Mesenchymal stem cell (in vitro differentiated cells and primary cell): ENCODE measurements at regions not wholly inside any gene's neighbourhood (a gene's known extent, or its start where the extent isn't known, plus 50 kb on each side); places are given as distances from the start of the nearest gene placed in this dataset.

ENCODE experiments used
- DNase-seq: peaks from one replicate; pipeline ENCODE4 v3.0.0-alpha.2; 2013
- H2AFZ ChIP-seq: one replicate; pipeline ENCODE4 v1.6.1; 2013; ENCODE audit warnings: low read depth, mild to moderate bottlenecking, control low read depth, inconsistent platforms, low read length, moderate library complexity
- H2AK5ac ChIP-seq: 2 replicates; pipeline ENCODE4 v1.6.1; 2013; ENCODE audit warnings: low read length, moderate library complexity, mild to moderate bottlenecking, inconsistent platforms; ENCODE audit not compliant: severe bottlenecking
- H2BK120ac ChIP-seq: one replicate; pipeline ENCODE4 v1.6.1; 2013; ENCODE audit warnings: low read depth, mild to moderate bottlenecking, inconsistent platforms, low read length, moderate library complexity
- H2BK12ac ChIP-seq, 2 experiments: one replicate each; pipeline ENCODE4 v1.6.1; 2013; ENCODE audit warnings: inconsistent platforms in 2 of 2, low read length in 2 of 2, mild to moderate bottlenecking in 2 of 2, moderate library complexity in 2 of 2, control low read depth in 1 of 2
- H2BK15ac ChIP-seq: one replicate; pipeline ENCODE4 v1.6.1; 2013; ENCODE audit warnings: mild to moderate bottlenecking, low read depth, inconsistent platforms; ENCODE audit not compliant: poor library complexity, severe bottlenecking
- H2BK5ac ChIP-seq: 2 replicates; pipeline ENCODE4 v1.6.1; 2013; ENCODE audit warnings: low read depth, mild to moderate bottlenecking, low read length, control low read depth, inconsistent platforms; ENCODE audit not compliant: poor library complexity, severe bottlenecking
- H3K14ac ChIP-seq, 2 experiments: one replicate each; pipeline ENCODE4 v1.6.1; 2013; ENCODE audit warnings: inconsistent platforms in 2 of 2, low read length in 2 of 2, control low read depth in 1 of 2, mild to moderate bottlenecking in 1 of 2, moderate library complexity in 1 of 2
- H3K18ac ChIP-seq, 2 experiments: one replicate each; pipeline ENCODE4 v1.6.1; 2013; ENCODE audit warnings: inconsistent platforms in 2 of 2, low read length in 2 of 2, control low read depth in 1 of 2, low read depth in 1 of 2, mild to moderate bottlenecking in 1 of 2
- H3K23ac ChIP-seq, 2 experiments: one replicate each; pipeline ENCODE4 v1.6.1; 2013; ENCODE audit warnings: inconsistent platforms in 2 of 2, low read length in 2 of 2, mild to moderate bottlenecking in 2 of 2, moderate library complexity in 2 of 2, control low read depth in 1 of 2
- H3K27ac ChIP-seq: 2 replicates; pipeline ENCODE4 v1.5.1; 2013; ENCODE audit warnings: mild to moderate bottlenecking, moderate library complexity, low read length, control low read depth, inconsistent platforms; ENCODE audit not compliant: poor library complexity, severe bottlenecking
- H3K27me3 ChIP-seq, 2 experiments: 2 replicates each; pipeline versions ENCODE4 v1.6.1 to v1.7.0; 2013; ENCODE audit warnings: low read length in 2 of 2, mild to moderate bottlenecking in 2 of 2, moderate library complexity in 2 of 2, control low read depth in 1 of 2, inconsistent platforms in 1 of 2; ENCODE audit not compliant: control insufficient read depth in 1 of 2, insufficient read depth in 1 of 2
- H3K36me3 ChIP-seq, 2 experiments: 2 replicates each; pipeline versions ENCODE4 v1.6.1 to v1.7.0; 2013; ENCODE audit warnings: low read length in 2 of 2, control low read depth in 1 of 2, inconsistent platforms in 1 of 2, low read depth in 1 of 2, mild to moderate bottlenecking in 1 of 2; ENCODE audit not compliant: insufficient read depth in 2 of 2, control insufficient read depth in 1 of 2
- H3K4ac ChIP-seq, 2 experiments: one replicate each; pipeline ENCODE4 v1.6.1; 2013; ENCODE audit warnings: inconsistent platforms in 2 of 2, low read length in 2 of 2, mild to moderate bottlenecking in 2 of 2, moderate library complexity in 2 of 2, control low read depth in 1 of 2, low read depth in 1 of 2
- H3K4me1 ChIP-seq: 2 replicates; pipeline ENCODE4 v1.6.1; 2013; ENCODE audit warnings: low read depth, low read length, control low read depth; ENCODE audit not compliant: control insufficient read depth, insufficient read depth
- H3K4me2 ChIP-seq: 2 replicates; pipeline ENCODE4 v1.6.1; 2013; ENCODE audit warnings: low read length, mild to moderate bottlenecking, inconsistent platforms; ENCODE audit not compliant: poor library complexity, severe bottlenecking
- H3K4me3 ChIP-seq, 2 experiments: 2 replicates each; pipeline versions ENCODE4 v1.5.1 to v1.7.0; 2013; ENCODE audit warnings: low read length in 2 of 2, mild to moderate bottlenecking in 2 of 2, control low read depth in 1 of 2, low read depth in 1 of 2; ENCODE audit not compliant: insufficient read depth in 1 of 2
- H3K79me1 ChIP-seq: replicated peaks from 2 replicates; pipeline ENCODE4 v1.6.1; 2013; ENCODE audit warnings: mild to moderate bottlenecking, control low read depth, low read length, inconsistent platforms; ENCODE audit not compliant: poor library complexity, severe bottlenecking
- H3K9ac ChIP-seq: 2 replicates; pipeline ENCODE4 v1.7.0; 2013; ENCODE audit warnings: mild to moderate bottlenecking, low read length, moderate library complexity
- H3K9me3 ChIP-seq: 2 replicates; pipeline ENCODE4 v1.7.0; 2013; ENCODE audit warnings: mild to moderate bottlenecking, low read length; ENCODE audit not compliant: control insufficient read depth
- H4K8ac ChIP-seq: one replicate; pipeline ENCODE4 v1.6.1; 2013; ENCODE audit warnings: inconsistent platforms, mild to moderate bottlenecking, low read length, moderate library complexity
- H4K91ac ChIP-seq: one replicate; pipeline ENCODE4 v1.6.1; 2013; ENCODE audit warnings: mild to moderate bottlenecking, low read length, inconsistent platforms
- WGBS: methylation state at CpG from one replicate; pipeline ENCODE4 v1.1.7; 2013; ENCODE audit warnings: mixed read lengths; 5-methylcytosine and 5-hydroxymethylcytosine counted together

DNA sequence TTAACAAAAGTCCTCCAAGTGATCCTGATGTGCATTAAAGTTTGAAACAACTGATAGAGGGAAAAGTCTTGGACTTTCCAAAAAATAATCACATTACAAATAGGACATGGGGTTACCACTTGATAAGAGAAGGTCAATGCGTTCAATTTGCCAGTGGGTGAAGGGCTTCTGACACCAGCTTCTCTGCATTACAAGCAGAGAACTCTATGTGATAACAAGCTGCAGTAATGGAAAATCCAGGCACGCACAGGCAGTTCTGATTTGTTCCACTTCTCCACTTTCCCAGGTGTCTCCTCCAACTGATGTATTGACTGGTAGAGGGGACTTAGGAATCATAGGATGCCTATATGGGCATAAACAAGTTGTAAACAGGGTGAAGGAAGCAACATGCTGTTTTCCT is 234.0 kb upstream of the MGAT5 start:
- H3K4me3 ChIP-seq, result no peak overlapping the region
- H2BK5ac ChIP-seq, result no peak overlapping the region
- no peak overlapping the region for H3K9ac ChIP-seq
- no peaks in the 10 kb centered on the region for H3K4me1 ChIP-seq
- 85% methylated on average over 2 of the region's 2 CpGs for WGBS
- H4K91ac ChIP-seq, result no peak overlapping the region
- no peaks in the 10 kb centered on the region for H3K36me3 ChIP-seq
- H2BK15ac ChIP-seq, result no peak overlapping the region
- H3K23ac ChIP-seq, result no peak overlapping the region
- H3K4me2 ChIP-seq, result no peak overlapping the region
- no peak overlapping the region for H3K4ac ChIP-seq
- no peak overlapping the region for H2BK120ac ChIP-seq
- H3K79me1 ChIP-seq, result no peaks in the 10 kb centered on the region
- H3K9me3 ChIP-seq, result no peaks in the 10 kb centered on the region
- no peak overlapping the region for H4K8ac ChIP-seq
- H3K18ac ChIP-seq, result no peak overlapping the region
- no peak overlapping the region for H2AFZ ChIP-seq
- peaks cover 0 to 8% of the 10 kb centered on the region in 2 experiments for H3K27me3 ChIP-seq
- no peak for DNase-seq
- H2AK5ac ChIP-seq, result no peak overlapping the region
- H2BK12ac ChIP-seq, result no peak overlapping the region
- no peak overlapping the region for H3K27ac ChIP-seq
- H3K14ac ChIP-seq, result no peak overlapping the region

DNA sequence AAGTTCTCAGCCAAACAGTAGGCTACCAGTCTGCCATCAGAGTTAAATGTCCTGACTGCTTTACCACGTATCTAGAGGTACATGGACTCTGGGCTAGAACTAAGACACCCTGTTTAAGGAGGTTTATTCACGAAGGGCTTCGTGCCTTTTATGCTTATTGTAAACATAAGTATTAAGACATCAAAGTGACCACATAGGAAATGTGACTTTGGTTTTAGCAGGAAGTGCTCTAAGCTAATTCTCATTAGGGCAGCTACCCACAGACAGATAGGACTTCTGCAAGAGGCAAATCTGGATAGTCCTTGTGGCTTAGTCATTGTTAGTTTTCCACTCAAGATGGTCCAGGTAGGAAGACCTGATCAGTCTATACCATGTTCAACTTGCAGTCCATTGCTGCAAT is 233.3 kb upstream of the MGAT5 start:
- WGBS, result 71% methylated on average over 3 of the region's 3 CpGs

DNA sequence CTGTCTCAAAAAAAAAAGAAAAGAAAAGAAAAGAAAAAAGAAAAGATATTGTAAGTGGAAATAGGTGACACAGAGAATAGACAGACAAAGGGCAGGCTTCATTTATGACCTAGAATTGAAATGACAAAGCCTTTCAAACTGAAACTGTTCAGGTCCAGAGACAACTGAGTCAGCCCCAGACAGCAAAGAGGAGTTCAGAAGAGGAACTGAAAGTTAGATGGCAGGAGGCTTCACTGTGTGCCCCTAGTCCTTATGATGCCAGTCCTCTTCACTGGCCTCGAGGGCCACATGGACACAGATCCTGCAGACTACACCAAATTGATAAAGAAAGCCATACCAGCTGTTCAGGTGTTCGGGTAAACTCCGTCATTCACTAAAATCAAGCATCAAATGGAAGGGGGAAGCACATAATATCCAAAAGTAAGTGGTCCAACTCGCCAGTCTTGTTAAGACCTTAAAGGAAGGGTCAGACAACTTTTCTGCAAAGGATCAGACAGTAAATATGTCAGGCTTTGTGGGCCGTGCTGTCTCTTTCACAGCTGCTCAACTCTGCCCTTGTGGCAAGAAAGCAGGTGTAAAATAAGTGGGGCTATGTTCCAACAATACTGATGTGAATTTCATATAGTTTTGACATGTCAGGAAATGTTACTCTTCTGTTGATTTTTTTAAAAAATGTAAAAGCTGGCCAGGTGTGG is 231.9 kb upstream of the MGAT5 start:
- DNase-seq, result no peak
- H2AFZ ChIP-seq, result no peak overlapping the region
- H3K79me1 ChIP-seq, result no peaks in the 10 kb centered on the region
- no peak overlapping the region for H2AK5ac ChIP-seq
- H3K4me2 ChIP-seq, result no peak overlapping the region
- no peak overlapping the region for H4K91ac ChIP-seq
- no peak overlapping the region for H2BK15ac ChIP-seq
- H3K4me3 ChIP-seq, result no peak overlapping the region
- no peak overlapping the region for H2BK120ac ChIP-seq
- H3K36me3 ChIP-seq, result no peaks in the 10 kb centered on the region
- WGBS, result 76% methylated on average over 5 of the region's 5 CpGs
- H3K27me3 ChIP-seq, result peaks cover 6 to 15% of the 10 kb centered on the region in 2 experiments
- no peak overlapping the region for H2BK5ac ChIP-seq
- H4K8ac ChIP-seq, result no peak overlapping the region
- no peaks in the 10 kb centered on the region for H3K4me1 ChIP-seq
- H2BK12ac ChIP-seq, result no peak overlapping the region
- H3K9ac ChIP-seq, result no peak overlapping the region
- no peak overlapping the region for H3K23ac ChIP-seq
- no peak overlapping the region for H3K18ac ChIP-seq
- no peaks in the 10 kb centered on the region for H3K9me3 ChIP-seq
- no peak overlapping the region for H3K27ac ChIP-seq
- no peak overlapping the region for H3K14ac ChIP-seq
- H3K4ac ChIP-seq, result no peak overlapping the region

More for the DNA sequence above, 233.3 kb upstream of the MGAT5 start:
- Histone ChIP-seq H2BK15ac (no peak overlapping the region), H3K27ac (no peak overlapping the region), H2BK120ac (no peak overlapping the region), H2BK5ac (no peak overlapping the region), H3K27me3 (peaks cover 0 to 8% of the 10 kb centered on the region in 2 experiments), H3K36me3 (no peaks in the 10 kb centered on the region), H3K9me3 (no peaks in the 10 kb centered on the region), H2AFZ (no peak overlapping the region), H3K14ac (no peak overlapping the region), H3K79me1 (no peaks in the 10 kb centered on the region), H2AK5ac (no peak overlapping the region), H4K8ac (no peak overlapping the region), H4K91ac (no peak overlapping the region), H3K4me2 (no peak overlapping the region), H3K9ac (no peak overlapping the region), H3K23ac (no peak overlapping the region), H3K4me3 (no peak overlapping the region), H3K4ac (no peak overlapping the region), H3K18ac (no peak overlapping the region), H2BK12ac (no peak overlapping the region), H3K4me1 (no peaks in the 10 kb centered on the region)
- DNase-seq, result no peak

DNA sequence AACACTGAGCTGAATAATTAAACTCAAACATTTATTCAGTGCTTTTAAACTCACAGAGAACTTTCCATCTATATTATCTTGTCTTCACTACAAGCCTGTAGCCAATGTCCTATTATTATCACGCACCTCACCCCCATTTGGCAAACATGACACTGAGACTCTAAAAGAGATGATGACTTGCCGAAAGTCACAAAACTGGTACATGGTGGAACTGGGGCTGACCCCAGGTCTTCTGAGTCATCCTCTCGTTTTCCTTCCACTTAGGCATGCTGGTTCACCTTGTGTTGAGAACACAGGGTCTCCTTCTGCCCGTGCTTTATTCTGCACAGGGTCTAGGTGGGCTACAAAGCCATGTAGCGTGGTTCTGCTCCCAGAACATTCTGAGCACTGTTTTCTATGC is 230.0 kb upstream of the MGAT5 start:
- H2BK15ac ChIP-seq, result no peak overlapping the region

More for the DNA sequence above, 230.0 kb upstream of the MGAT5 start:
- Histone ChIP-seq H3K23ac (no peak overlapping the region), H3K27me3 (peaks cover 23 to 32% of the 10 kb centered on the region in 2 experiments), H3K4me1 (no peaks in the 10 kb centered on the region), H3K36me3 (no peaks in the 10 kb centered on the region), H4K8ac (no peak overlapping the region), H3K14ac (no peak overlapping the region), H3K9me3 (no peaks in the 10 kb centered on the region), H3K4me3 (no peak overlapping the region), H2AFZ (no peak overlapping the region), H3K27ac (no peak overlapping the region), H3K18ac (no peak overlapping the region), H4K91ac (no peak overlapping the region), H2BK12ac (no peak overlapping the region), H3K9ac (no peak overlapping the region), H3K79me1 (no peaks in the 10 kb centered on the region), H3K4me2 (no peak overlapping the region), H2AK5ac (no peak overlapping the region), H2BK120ac (no peak overlapping the region), H3K4ac (no peak overlapping the region), H2BK5ac (no peak overlapping the region)
- 64% methylated on average over 4 of the region's 5 CpGs for WGBS
- no peak for DNase-seq
